Peyer's patch (tissue), 4 donors: ENCODE measurements at regions not wholly inside any gene's neighbourhood (a gene's known extent, or its start where the extent isn't known, plus 50 kb on each side); places are given as distances from the start of the nearest gene placed in this dataset.

Experiments used
- POLR2A ChIP-seq, 2 donors: fragments of 450-650 bp; IDR thresholded peaks; one replicate each; pipeline ENCODE4 v1.5.1; 2017; ENCODE audit warnings: antibody characterized with exemption in 2 of 2, mild to moderate bottlenecking in 2 of 2, moderate library complexity in 2 of 2
- TF ChIP-seq, protein P1 (sequence below), 6 experiments: fragments of 450-650 bp in 4 of 6; fragments of 200-600 bp in 2 of 6; sonication (generic) in 1 of 6; IDR thresholded peaks; one replicate each; pipeline ENCODE4 v1.5.1; 2017 to 2019; ENCODE audit warnings: antibody characterized with exemption in 6 of 6, mild to moderate bottlenecking in 3 of 6, moderate library complexity in 1 of 6

- TF ChIP-seq, protein P1, sequence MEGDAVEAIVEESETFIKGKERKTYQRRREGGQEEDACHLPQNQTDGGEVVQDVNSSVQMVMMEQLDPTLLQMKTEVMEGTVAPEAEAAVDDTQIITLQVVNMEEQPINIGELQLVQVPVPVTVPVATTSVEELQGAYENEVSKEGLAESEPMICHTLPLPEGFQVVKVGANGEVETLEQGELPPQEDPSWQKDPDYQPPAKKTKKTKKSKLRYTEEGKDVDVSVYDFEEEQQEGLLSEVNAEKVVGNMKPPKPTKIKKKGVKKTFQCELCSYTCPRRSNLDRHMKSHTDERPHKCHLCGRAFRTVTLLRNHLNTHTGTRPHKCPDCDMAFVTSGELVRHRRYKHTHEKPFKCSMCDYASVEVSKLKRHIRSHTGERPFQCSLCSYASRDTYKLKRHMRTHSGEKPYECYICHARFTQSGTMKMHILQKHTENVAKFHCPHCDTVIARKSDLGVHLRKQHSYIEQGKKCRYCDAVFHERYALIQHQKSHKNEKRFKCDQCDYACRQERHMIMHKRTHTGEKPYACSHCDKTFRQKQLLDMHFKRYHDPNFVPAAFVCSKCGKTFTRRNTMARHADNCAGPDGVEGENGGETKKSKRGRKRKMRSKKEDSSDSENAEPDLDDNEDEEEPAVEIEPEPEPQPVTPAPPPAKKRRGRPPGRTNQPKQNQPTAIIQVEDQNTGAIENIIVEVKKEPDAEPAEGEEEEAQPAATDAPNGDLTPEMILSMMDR (IDR thresholded peaks at IDR 0.05): no peak
- TF ChIP-seq POLR2A (IDR thresholded peaks at IDR 0.05): no peak
These were observed 186.8 kb downstream of the KIF2B start for GRCh38 chr17:54009502-54009901.
